ENCODE measurements at regions not wholly inside any gene's neighbourhood (a gene's known extent, or its start where the extent isn't known, plus 50 kb on each side); places are given as distances from the start of the nearest gene placed in this dataset.

DNA sequence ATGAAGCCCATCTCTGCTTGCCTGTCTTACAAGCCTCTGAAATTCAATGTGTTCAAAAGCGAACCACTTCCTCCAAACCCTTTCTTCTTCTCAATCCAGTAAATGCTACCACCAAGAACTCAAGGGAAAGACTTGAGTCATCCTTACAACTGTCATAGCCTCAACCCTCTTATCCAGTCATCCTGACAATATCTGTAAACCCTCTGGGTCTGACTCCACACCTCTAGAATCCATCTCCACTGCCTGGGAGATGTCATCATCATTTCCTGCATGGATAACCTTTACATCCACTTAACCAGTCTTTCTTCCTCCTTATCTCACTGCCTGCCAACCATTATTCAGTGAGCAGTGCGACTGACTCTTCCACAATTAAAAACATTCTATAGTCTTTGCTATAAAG lies 441.1 kb downstream of the SETD4 start:
- H2AFZ ChIP-seq = no peak overlapping the region
- WGBS, 2 experiments (ENCODE audit: low coverage in 1 of 2, low lambda C conversion rate in 2 of 2, missing lambda C conversion rate in 2 of 2) = 62 to 71% methylated on average over 2 of the region's 2 CpGs
- no peaks in the 10 kb centered on the region for H3K36me3 ChIP-seq (ENCODE audit: low read depth)
- TF ChIP-seq EZH2 (IDR thresholded peaks at IDR 0.05; ENCODE audit: insufficient read depth, poor library complexity, severe bottlenecking) (no peak), EZH2phosphoT487 (IDR thresholded peaks at IDR 0.05; ENCODE audit: insufficient read depth, low read depth) (no peak)
- H4K20me1 ChIP-seq (ENCODE audit: insufficient read depth) = no peaks in the 10 kb centered on the region
- peaks cover 33% of the 10 kb centered on the region for H3K4me1 ChIP-seq (ENCODE audit: insufficient read depth)
- in situ Hi-C loops (cut with MboI) = loop anchor here (25.0 kb wide), 1 partner anchor 732 kb away; no protein-coding TSS in a partner anchor
- peak; percentile 85 for DNase-seq
- H3K79me2 ChIP-seq (ENCODE audit: insufficient read depth) = no peaks in the 10 kb centered on the region
- peak overlapping the region; percentile 46 for H3K27ac ChIP-seq
- H3K9me3 ChIP-seq (ENCODE audit: low read depth) = no peaks in the 10 kb centered on the region
- peaks cover 20% of the 10 kb centered on the region for H3F3A ChIP-seq (ENCODE audit: insufficient read depth)
- no peak overlapping the region for H3K9ac ChIP-seq
- H3K4me3 ChIP-seq = no peak overlapping the region
- H3K9me2 ChIP-seq (ENCODE audit: insufficient read depth) = no peaks in the 10 kb centered on the region
- peak overlapping the region; percentile 19 for H3K4me2 ChIP-seq (ENCODE audit: unreplicated experiment)
- no peaks in the 10 kb centered on the region for H3K27me3 ChIP-seq (replicated peaks; ENCODE audit: insufficient read depth)

DNA sequence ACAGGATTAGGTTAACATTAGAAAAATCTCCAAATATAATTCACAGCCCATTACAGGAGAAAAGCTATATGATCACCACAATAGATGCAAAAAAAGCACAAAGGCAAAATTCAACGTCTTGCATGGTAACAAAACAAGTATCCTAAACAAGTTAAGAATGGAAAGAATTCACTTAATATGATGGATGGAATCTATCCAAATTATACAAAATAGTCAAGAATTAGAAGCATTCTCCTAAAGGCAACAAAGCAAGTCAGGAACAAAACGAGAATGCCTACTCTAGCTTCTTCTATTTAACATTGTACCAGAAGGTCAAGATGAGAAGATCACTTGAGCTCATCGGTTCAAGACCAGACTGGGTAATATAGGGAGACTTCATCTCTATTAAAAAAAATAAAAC lies 442.8 kb downstream of the SETD4 start:
- peaks cover 37% of the 10 kb centered on the region for H3K4me1 ChIP-seq (ENCODE audit: insufficient read depth)
- no peaks in the 10 kb centered on the region for H4K20me1 ChIP-seq (ENCODE audit: insufficient read depth)
- in situ Hi-C loops (cut with MboI) = loop anchor here (25.0 kb wide), 1 partner anchor 730 kb away; no protein-coding TSS in a partner anchor
- no peaks in the 10 kb centered on the region for H3K9me2 ChIP-seq (ENCODE audit: insufficient read depth)
- no peaks in the 10 kb centered on the region for H3K79me2 ChIP-seq (ENCODE audit: insufficient read depth)
- H3K27me3 ChIP-seq (replicated peaks; ENCODE audit: insufficient read depth) = no peaks in the 10 kb centered on the region
- H3K4me2 ChIP-seq (ENCODE audit: unreplicated experiment) = no peak overlapping the region
- WGBS, 2 experiments (ENCODE audit: low coverage in 1 of 2, low lambda C conversion rate in 2 of 2, missing lambda C conversion rate in 2 of 2) = 77 to 82% methylated on average over 3 of the region's 3 CpGs
- TF ChIP-seq EZH2 (IDR thresholded peaks at IDR 0.05; ENCODE audit: insufficient read depth, poor library complexity, severe bottlenecking) = no peak
- TF ChIP-seq EZH2phosphoT487 (IDR thresholded peaks at IDR 0.05; ENCODE audit: insufficient read depth, low read depth) = no peak
- H3K27ac ChIP-seq = no peak overlapping the region
- no peak for DNase-seq
- no peaks in the 10 kb centered on the region for H3K36me3 ChIP-seq (ENCODE audit: low read depth)
- H3K9ac ChIP-seq = no peak overlapping the region
- H3K4me3 ChIP-seq = no peak overlapping the region
- peaks cover 26% of the 10 kb centered on the region for H3F3A ChIP-seq (ENCODE audit: insufficient read depth)
- H2AFZ ChIP-seq = no peak overlapping the region
- no peaks in the 10 kb centered on the region for H3K9me3 ChIP-seq (ENCODE audit: low read depth)

- Histone ChIP-seq H2AFZ (peak overlapping the region; percentile 44; the same call in 1 of the 2 replicates), H3K27me3 (replicated peaks; ENCODE audit: insufficient read depth) (no peaks in the 10 kb centered on the region), H3K9me3 (ENCODE audit: low read depth) (no peaks in the 10 kb centered on the region), H4K20me1 (ENCODE audit: insufficient read depth) (no peaks in the 10 kb centered on the region), H3K4me2 (ENCODE audit: unreplicated experiment) (peak overlapping the region; percentile 25), H3K36me3 (ENCODE audit: low read depth) (no peaks in the 10 kb centered on the region), H3K9me2 (ENCODE audit: insufficient read depth) (no peaks in the 10 kb centered on the region), H3K79me2 (ENCODE audit: insufficient read depth) (no peaks in the 10 kb centered on the region), H3K9ac (no peak overlapping the region), H3K4me3 (no peak overlapping the region), H3K4me1 (ENCODE audit: insufficient read depth) (peaks cover 37% of the 10 kb centered on the region), H3K27ac (peak overlapping the region; percentile 17), H3F3A (ENCODE audit: insufficient read depth) (peaks cover 26% of the 10 kb centered on the region)
- no peak for TF ChIP-seq EZH2 (IDR thresholded peaks at IDR 0.05; ENCODE audit: insufficient read depth, poor library complexity, severe bottlenecking)
- no peak for TF ChIP-seq EZH2phosphoT487 (IDR thresholded peaks at IDR 0.05; ENCODE audit: insufficient read depth, low read depth)
- peak; percentile 56 for DNase-seq
- 32 to 37% methylated on average over 4 of the region's 4 CpGs for WGBS, 2 experiments (ENCODE audit: low coverage in 1 of 2, low lambda C conversion rate in 2 of 2, missing lambda C conversion rate in 2 of 2)
- in situ Hi-C loops (cut with MboI) = loop anchor here (25.0 kb wide), 1 partner anchor 729 kb away; no protein-coding TSS in a partner anchor
Observed at GRCh38 chr21:35616090-35616489, 444.2 kb downstream of the SETD4 start.

DNA sequence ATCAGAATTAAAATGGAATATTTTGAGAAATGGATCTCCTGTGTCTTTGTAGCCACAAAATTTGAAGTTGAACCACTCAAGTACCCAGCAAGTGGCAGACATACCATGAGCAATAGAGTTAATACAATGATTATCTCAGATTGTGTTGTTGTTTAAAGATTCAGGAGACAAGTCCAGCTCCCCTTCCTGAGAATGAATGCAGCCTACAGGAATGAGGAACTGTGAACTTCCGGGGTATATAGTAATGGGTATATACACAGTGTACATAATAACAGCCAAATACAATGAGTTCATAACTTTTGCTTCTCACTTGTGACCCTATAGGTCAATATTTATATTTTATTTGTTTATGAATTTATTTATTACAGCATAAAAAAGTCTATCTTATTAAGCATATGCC lies 445.0 kb downstream of the SETD4 start:
- H3K9me2 ChIP-seq (ENCODE audit: insufficient read depth) = no peaks in the 10 kb centered on the region
- no peaks in the 10 kb centered on the region for H3K27me3 ChIP-seq (replicated peaks; ENCODE audit: insufficient read depth)
- H3K27ac ChIP-seq = no peak overlapping the region
- H3K9ac ChIP-seq = no peak overlapping the region
- no peak for DNase-seq
- no peak overlapping the region for H3K4me2 ChIP-seq (ENCODE audit: unreplicated experiment)
- H4K20me1 ChIP-seq (ENCODE audit: insufficient read depth) = no peaks in the 10 kb centered on the region
- 85 to 93% methylated on average over 1 of the region's 1 CpG for WGBS, 2 experiments (ENCODE audit: low coverage in 1 of 2, low lambda C conversion rate in 2 of 2, missing lambda C conversion rate in 2 of 2)
- H3K79me2 ChIP-seq (ENCODE audit: insufficient read depth) = no peaks in the 10 kb centered on the region
- H3K36me3 ChIP-seq (ENCODE audit: low read depth) = no peaks in the 10 kb centered on the region
- no peak overlapping the region for H2AFZ ChIP-seq
- TF ChIP-seq EZH2 (IDR thresholded peaks at IDR 0.05; ENCODE audit: insufficient read depth, poor library complexity, severe bottlenecking) (no peak), EZH2phosphoT487 (IDR thresholded peaks at IDR 0.05; ENCODE audit: insufficient read depth, low read depth) (no peak)
- in situ Hi-C loops (cut with MboI) = loop anchor here (25.0 kb wide), 1 partner anchor 728 kb away; no protein-coding TSS in a partner anchor
- no peaks in the 10 kb centered on the region for H3K9me3 ChIP-seq (ENCODE audit: low read depth)
- peaks cover 37% of the 10 kb centered on the region for H3K4me1 ChIP-seq (ENCODE audit: insufficient read depth)
- H3K4me3 ChIP-seq = no peak overlapping the region
- H3F3A ChIP-seq (ENCODE audit: insufficient read depth) = peaks cover 26% of the 10 kb centered on the region
